ENCODE measurements at regions not wholly inside any gene's neighbourhood (a gene's known extent, or its start where the extent isn't known, plus 50 kb on each side); places are given as distances from the start of the nearest gene placed in this dataset.

DNA sequence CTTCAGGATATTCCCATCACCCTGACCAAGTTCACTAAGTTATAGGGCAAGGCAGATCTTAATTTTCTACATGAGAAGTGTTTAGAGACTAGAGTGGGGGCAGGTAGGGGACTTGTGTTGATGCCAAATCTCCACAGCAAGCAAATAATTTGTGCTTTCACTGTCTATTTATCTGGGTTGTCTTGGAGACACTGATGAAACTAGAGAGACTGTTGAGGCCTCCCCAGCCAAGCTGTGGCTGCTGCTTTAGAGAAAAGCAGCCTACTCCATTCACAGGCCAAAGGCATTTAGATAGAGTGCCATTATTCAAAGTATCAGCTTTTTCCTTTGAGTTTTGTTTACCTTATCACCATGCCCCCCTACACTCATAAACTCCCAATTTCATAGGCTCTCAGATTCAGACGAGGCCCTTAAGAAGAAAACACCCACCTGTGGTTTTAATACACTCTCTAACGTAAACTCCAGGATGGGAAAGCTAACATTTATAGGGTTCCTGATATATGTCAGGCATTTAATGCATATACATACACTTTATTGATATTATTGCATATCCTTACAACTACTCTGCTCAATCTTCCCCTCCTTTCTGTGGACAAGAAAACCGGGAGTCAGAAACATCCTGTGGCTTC lies 130.4 kb upstream of the FOXB1 start:
- WGBS, 4 donors = 54 to 78% (median 67%) methylated on average over 3 of the region's 3 CpGs
- peaks cover 14% of the 10 kb centered on the region for H3K27me3 ChIP-seq
- TF ChIP-seq POLR2A (IDR thresholded peaks at IDR 0.05) = no peak
- TF ChIP-seq CTCF (IDR thresholded peaks at IDR 0.05) = no peak

DNA sequence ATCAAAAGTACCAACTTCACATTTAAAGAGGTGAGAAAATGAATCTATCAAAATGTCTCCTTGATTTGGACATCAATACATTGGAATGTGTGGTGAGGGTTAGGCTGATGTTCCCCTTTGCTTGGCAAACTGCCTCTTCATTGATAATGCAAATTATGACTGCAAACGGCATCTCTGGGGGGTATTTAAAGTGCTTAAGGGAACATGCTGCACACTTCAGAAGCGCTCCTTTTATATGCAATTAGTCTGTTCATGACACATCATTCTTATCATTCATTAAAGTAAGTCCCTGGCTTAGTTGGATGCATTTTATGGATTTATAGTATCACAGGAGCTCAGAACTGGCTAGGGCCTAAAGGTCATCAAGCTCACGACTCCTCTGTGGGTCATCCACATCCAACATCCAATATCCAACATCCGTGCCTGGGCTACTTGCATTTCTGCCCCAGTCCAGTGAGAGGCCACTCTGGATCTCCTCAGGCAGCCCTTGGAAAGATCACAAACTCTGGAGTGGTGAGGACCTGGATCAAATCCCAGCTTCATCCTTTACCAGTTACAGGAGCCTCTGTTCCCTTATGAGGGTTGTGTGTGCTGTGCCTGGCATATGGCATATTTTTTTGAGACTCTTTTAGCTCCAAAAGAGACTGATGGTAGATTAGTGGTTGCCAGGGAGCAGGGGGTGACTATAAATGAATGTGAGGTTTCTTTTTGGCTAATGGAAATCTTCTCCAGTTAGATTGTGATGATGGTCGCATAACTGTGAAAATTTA lies 136.8 kb upstream of the FOXB1 start:
- H3K4me1 ChIP-seq (replicated peaks in 1 of 2) = no peaks in the 10 kb centered on the region
- WGBS, 4 donors = 62 to 83% (median 69%) methylated on average over 5 of the region's 5 CpGs
- DNase-seq = no peak
- H3K27me3 ChIP-seq = peaks cover 10% of the 10 kb centered on the region
- no peak overlapping the region for H3K27ac ChIP-seq
- no peak for TF ChIP-seq CTCF (IDR thresholded peaks at IDR 0.05)
- no peak for TF ChIP-seq POLR2A (IDR thresholded peaks at IDR 0.05)
- H3K9me3 ChIP-seq (replicated peaks in 1 of 3) = no peaks in the 10 kb centered on the region
- H3K36me3 ChIP-seq (replicated peaks in 1 of 2) = no peaks in the 10 kb centered on the region
- H3K4me3 ChIP-seq = no peak overlapping the region
- intact Hi-C loops (cut with DNase I) = no loop called here

More for the DNA sequence above, 130.4 kb upstream of the FOXB1 start:
- H3K4me3 ChIP-seq = no peak overlapping the region
- H3K4me1 ChIP-seq (replicated peaks in 1 of 2) = no peaks in the 10 kb centered on the region
- H3K9me3 ChIP-seq (replicated peaks in 1 of 3) = no peaks in the 10 kb centered on the region
- intact Hi-C loops (cut with DNase I) = no loop called here
- no peaks in the 10 kb centered on the region for H3K36me3 ChIP-seq (replicated peaks in 1 of 2)
- H3K27ac ChIP-seq = no peak overlapping the region
- no peak for DNase-seq

GRCh38 chr15:59866642-59867041 lies 137.5 kb upstream of the FOXB1 start:
- H3K36me3 ChIP-seq (replicated peaks in 1 of 2) = no peaks in the 10 kb centered on the region
- TF ChIP-seq POLR2A (IDR thresholded peaks at IDR 0.05) = no peak
- no peak overlapping the region for H3K27ac ChIP-seq
- intact Hi-C loops (cut with DNase I) = no loop called here
- WGBS, 4 donors = 27 to 34% (median 29%) methylated on average over 4 of the region's 4 CpGs
- no peak for DNase-seq
- peaks cover 10% of the 10 kb centered on the region for H3K27me3 ChIP-seq
- H3K4me3 ChIP-seq = no peak overlapping the region
- no peaks in the 10 kb centered on the region for H3K4me1 ChIP-seq (replicated peaks in 1 of 2)
- no peaks in the 10 kb centered on the region for H3K9me3 ChIP-seq (replicated peaks in 1 of 3)

DNA sequence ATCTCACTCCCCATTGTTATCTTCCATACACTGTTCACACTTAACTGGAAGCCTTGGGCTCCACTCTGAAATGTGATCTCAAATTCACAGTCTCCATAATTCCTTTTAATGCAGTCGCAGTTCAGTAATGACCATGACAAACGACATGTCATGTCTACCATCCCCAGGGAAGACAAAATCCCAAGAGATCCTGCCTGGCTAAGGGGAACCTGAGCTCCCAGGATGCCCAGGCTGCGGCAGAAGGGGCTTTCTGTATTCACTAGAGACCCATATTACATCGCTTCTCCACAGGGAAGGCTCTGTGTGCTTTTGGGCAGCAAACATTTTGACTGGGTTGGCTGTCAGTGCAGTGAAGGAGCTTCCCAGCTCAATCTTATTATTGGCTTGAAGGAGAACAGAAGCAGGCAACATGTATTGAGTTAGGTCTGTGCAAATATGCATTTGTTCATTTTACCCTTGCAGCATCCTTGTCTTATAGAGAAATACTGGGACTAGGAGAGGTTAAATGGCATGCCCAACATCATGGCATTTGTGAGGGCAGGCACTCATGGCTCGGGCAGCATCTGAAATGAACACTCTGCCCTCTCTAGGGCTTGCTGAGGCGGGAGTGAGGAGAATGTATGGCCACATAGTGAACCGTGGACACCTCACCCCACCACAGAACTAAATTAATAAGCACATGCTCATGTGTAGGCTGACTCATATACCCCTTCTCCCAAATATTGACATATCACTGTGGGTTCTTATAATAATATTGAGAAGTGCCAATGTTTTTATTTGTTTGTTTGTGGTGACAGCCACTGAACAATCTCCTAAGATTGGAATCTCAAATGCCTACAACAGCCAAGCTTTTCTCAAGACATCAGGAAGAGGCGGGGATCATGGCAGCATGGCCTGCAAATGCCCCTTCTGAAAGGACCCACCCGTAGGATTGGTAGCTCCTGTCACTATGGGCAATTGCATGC lies 141.6 kb upstream of the FOXB1 start:
- 58 to 65% (median 63%) methylated on average over 8 to 9 of the region's 9 CpGs for WGBS, 4 donors
- Histone ChIP-seq H3K27me3 (peaks cover 4% of the 10 kb centered on the region), H3K4me3 (no peak overlapping the region), H3K9me3 (replicated peaks in 1 of 3) (no peaks in the 10 kb centered on the region), H3K27ac (no peak overlapping the region), H3K36me3 (replicated peaks in 1 of 2) (no peaks in the 10 kb centered on the region), H3K4me1 (replicated peaks in 1 of 2) (no peaks in the 10 kb centered on the region)
- intact Hi-C loops (cut with DNase I) = no loop called here
- no peak for DNase-seq
- no peak for TF ChIP-seq CTCF (IDR thresholded peaks at IDR 0.05)
- TF ChIP-seq POLR2A (IDR thresholded peaks at IDR 0.05) = no peak

Measured in adrenal gland (tissue), 9 donors.